ENCODE measurements at regions not wholly inside any gene's neighbourhood (a gene's known extent, or its start where the extent isn't known, plus 50 kb on each side); places are given as distances from the start of the nearest gene placed in this dataset.

- no peak for DNase-seq (ENCODE audit: low read depth)
Observed at GRCh38 chr11:119490253-119491006, 67.5 kb upstream of the THY1 start.

DNA sequence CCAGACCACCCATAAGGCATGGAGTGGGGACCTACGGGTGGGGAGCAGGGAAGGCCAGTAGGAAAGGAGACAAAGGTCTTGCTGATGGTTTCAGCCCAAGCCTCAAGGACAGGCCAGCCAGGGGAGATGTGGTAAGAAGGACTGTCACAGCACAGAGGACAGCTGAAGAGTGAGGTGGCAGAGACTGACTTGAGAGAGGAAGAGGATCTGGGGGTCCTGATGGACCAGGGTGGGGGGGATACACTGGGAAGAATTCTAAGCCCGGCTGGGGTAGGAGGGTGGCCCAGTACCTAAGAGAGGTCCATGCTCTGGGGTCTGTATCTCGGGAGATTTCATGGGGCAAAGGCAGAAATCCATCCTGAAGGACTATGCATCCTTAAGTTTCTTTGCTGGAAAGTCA lies 66.1 kb upstream of the THY1 start:
- no peak for DNase-seq (ENCODE audit: low read depth)

DNA sequence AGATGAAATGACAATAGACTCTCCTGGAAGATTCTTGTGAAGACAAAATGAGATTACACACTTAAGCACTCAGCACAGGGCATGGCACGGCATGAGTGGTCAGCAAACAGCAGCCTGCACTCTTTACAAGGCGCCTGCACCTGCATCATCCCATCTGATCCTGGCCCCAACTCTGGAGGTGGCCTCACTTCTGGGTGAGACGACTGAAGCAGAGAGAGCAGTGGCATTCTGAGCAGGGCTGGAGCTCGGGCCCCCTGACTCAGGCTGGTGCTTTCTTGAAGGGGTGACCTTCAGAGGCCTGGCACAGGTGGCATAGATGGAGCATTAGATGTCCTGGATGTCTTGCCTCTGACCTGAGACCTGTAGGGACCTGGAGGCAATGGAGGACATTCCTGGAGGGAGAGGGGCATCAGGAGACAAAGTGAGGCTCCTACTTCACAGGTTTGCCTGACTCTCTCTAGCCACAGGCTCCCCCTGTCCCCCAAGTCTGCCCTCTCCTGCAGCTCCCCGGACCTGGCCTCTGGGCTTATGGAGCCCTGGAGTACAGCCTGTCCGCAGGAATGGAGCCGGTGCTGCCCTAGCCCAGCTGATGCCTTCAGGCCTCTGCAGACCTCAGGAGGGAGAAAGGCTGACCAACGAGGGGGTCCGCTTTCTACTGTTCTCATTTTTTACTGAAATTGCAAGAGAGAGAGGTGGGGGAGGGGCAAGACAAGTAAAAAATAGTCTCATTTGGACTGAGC lies 65.5 kb upstream of the THY1 start:
- no peak for DNase-seq (ENCODE audit: low read depth)

- no peak for DNase-seq (ENCODE audit: low read depth)
Observed at GRCh38 chr11:119486691-119487259, 63.8 kb upstream of the THY1 start.

GRCh38 chr11:119486016-119486415 lies 63.0 kb upstream of the THY1 start:
- DNase-seq (ENCODE audit: low read depth) = no peak

- DNase-seq (ENCODE audit: low read depth) = no peak
Observed at GRCh38 chr11:119484741-119485605, 62.0 kb upstream of the THY1 start.

GRCh38 chr11:119483881-119484371 lies 61.0 kb upstream of the THY1 start:
- no peak for DNase-seq (ENCODE audit: low read depth)

DNA sequence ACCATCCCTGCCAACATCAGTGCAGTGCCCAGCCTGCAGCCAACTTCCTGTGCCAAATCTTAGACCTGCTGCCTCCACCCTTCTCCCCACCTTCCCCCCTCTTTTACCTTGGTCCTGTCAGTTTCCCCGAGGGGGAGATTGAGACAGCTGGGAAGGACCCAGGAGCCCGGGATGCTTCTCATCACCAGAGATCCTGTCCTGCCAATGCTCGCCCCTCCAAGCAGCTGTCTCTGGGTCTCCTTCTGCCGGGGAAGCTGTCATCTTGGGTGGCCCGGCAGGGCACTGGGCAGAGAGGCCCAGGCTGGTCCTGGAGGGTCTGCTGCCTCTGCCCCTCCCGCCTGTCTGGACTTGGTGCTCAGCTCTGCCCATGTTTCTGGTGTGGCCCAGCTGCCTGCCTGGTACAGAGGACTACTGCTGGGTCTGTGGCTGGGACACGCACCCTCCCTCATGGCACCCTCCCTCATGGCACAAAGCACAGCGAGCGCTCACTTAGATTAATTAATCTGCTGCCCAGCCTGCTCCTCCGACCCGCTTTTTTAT lies 60.4 kb upstream of the THY1 start:
- DNase-seq (ENCODE audit: low read depth) = no peak

DNA sequence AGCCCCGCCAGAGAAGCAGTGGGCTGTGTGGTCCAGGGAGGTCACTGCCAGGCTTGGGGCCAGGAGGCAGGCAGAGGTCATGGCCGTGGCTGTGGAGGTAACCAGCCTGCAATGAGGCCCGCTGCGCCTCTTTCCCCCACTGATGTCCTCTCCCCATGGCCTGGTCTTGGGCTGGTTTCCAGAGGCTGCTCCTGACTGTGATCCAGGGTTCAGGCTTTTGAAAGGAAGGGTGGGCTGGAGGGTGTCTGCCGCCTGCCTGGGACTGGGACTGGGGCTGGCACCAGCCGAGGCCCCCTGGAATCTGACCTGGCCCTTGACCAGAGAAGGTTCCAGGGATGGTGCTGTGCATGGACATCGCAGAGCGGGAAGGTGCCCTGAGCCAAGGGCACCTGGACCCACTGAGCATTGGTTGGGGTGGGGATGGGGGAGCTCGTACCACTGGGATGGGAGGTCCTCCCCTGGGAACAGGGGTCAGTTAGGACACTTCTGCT lies 59.6 kb upstream of the THY1 start:
- DNase-seq (ENCODE audit: low read depth) = no peak

DNA sequence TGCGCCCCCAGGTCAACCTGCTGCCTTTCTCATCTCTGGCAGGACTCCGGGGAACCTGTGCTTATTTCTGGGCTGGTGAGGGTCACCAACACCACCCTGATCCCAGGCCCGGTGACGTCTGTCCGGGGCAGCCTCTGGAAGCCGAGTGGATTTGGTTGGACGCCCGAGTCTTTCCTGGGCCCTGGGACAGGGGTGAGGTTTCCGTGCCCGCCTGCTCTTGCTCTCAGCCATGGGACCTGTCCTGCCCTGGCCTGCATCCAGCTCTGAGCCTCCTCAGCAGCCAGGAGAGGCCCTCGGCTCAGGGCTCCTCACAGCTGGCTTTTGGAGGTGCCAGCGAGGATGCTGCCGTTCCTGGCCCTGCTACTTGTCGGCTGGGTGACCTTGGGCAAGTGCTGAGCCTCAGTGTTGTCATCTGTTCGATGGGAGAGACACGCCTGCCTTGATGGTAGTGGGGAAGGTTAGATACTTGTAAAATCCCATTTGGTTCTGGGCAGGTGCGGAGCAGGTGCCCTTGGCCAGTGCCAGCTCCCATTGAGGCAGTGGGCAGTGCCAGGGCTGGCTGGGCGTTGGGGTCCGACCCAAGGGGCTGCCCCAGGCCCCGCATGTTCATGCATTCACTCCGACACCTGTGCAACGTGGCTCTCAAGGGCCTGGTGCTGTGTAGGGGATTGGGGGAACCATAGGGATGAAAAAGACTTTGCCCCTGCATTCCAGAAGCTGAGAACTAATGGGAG lies 58.9 kb upstream of the THY1 start:
- DNase-seq (ENCODE audit: low read depth) = no peak

GRCh38 chr11:119481021-119481666 lies 58.2 kb upstream of the THY1 start:
- peak; percentile 59 for DNase-seq (ENCODE audit: low read depth)

DNA sequence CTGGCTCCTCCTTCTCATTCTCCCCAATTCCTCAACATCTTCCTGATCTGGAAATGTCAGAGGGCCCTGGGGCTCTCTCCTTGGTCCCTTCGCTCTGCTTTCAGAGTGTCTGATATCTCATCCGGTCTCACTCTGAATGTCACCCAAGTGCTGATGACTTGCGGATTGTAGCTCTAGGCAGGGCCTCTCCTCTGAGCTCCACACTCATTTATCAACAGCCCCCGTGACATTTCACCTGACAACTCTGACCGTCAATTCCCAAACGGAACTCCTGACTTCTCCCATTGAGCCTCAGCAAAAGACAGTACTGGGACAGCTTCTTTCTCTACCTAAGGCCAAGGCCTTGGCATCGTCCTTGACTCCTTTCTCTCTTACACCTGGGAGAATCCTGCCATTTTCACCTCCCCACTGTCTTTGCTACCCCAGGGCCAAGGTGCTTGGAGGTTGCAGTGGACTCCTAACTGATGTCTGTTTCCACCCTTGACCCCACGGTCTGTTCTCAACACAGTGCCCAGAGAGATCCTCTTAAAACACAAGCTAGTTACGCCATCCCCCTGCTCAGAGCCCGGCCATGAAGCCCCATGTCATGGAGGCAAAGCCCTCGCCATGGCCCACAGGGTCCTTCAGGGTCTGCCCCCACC lies 57.5 kb upstream of the THY1 start:
- DNase-seq (ENCODE audit: low read depth) = no peak

- DNase-seq (ENCODE audit: low read depth) = no peak
Observed at GRCh38 chr11:119479685-119480275, 56.8 kb upstream of the THY1 start.

GRCh38 chr11:119478711-119479285 lies 55.8 kb upstream of the THY1 start:
- DNase-seq (ENCODE audit: low read depth) = no peak

- DNase-seq (ENCODE audit: low read depth) = no peak
Observed at GRCh38 chr11:119476666-119477331, 53.8 kb upstream of the THY1 start.

- no peak for DNase-seq (ENCODE audit: low read depth)
Observed at GRCh38 chr11:119476038-119476437, 53.1 kb upstream of the THY1 start.

- peak; percentile 44 for DNase-seq (ENCODE audit: low read depth)
Observed at GRCh38 chr11:119474682-119475596, 52.0 kb upstream of the THY1 start.

Measured in activated T-cell treated with anti-CD3 and anti-CD28 coated beads for 24 hours (primary cell).